HCEC 1CT (cell line): ENCODE measurements at regions not wholly inside any gene's neighbourhood (a gene's known extent, or its start where the extent isn't known, plus 50 kb on each side); places are given as distances from the start of the nearest gene placed in this dataset.

Experiments used
- DNase-seq: peaks from one replicate; pipeline ENCODE4 v3.0.0-alpha.2; 2017

GRCh38 chr12:34526946-34527345 is 504.6 kb downstream of the ALG10 start:
- no peak for DNase-seq

- DNase-seq: no peak
These were observed 525.0 kb downstream of the ALG10 start for GRCh38 chr12:34547276-34547675.

GRCh38 chr12:34591966-34592365 is 569.7 kb downstream of the ALG10 start:
- no peak for DNase-seq

- no peak for DNase-seq
These were observed 573.7 kb downstream of the ALG10 start for GRCh38 chr12:34595749-34596733.

GRCh38 chr12:34597548-34598351 is 575.5 kb downstream of the ALG10 start:
- no peak for DNase-seq

- no peak for DNase-seq
These were observed 576.1 kb downstream of the ALG10 start for GRCh38 chr12:34598352-34598827.

GRCh38 chr12:34598851-34599529 is 576.7 kb downstream of the ALG10 start:
- DNase-seq: no peak

GRCh38 chr12:34599530-34600513 is 577.5 kb downstream of the ALG10 start:
- no peak for DNase-seq

- DNase-seq: no peak
These were observed 578.5 kb downstream of the ALG10 start for GRCh38 chr12:34600592-34601462.

GRCh38 chr12:34601689-34602088 is 579.4 kb downstream of the ALG10 start:
- DNase-seq: no peak

GRCh38 chr12:34602213-34602940 is 580.1 kb downstream of the ALG10 start:
- no peak for DNase-seq

- no peak for DNase-seq
These were observed 581.2 kb downstream of the ALG10 start for GRCh38 chr12:34603382-34604035.

GRCh38 chr12:34604227-34604626 is 581.9 kb downstream of the ALG10 start:
- DNase-seq: no peak

- no peak for DNase-seq
These were observed 582.6 kb downstream of the ALG10 start for GRCh38 chr12:34604631-34605509.

GRCh38 chr12:34605510-34605887 is 583.2 kb downstream of the ALG10 start:
- DNase-seq: no peak

- no peak for DNase-seq
These were observed 583.9 kb downstream of the ALG10 start for GRCh38 chr12:34605955-34606748.

- no peak for DNase-seq
These were observed 584.6 kb downstream of the ALG10 start for GRCh38 chr12:34606749-34607519.
